ENCODE measurements at regions not wholly inside any gene's neighbourhood (a gene's known extent, or its start where the extent isn't known, plus 50 kb on each side); places are given as distances from the start of the nearest gene placed in this dataset.

- TF ChIP-seq CTCF (conservative IDR thresholded peaks at IDR 0.05), result no peak
- TF ChIP-seq ZFX (IDR thresholded peaks at IDR 0.05), result no peak
Observed at GRCh38 chr9:69975681-69976080, 68.0 kb upstream of the MAMDC2 start.

Measured in C4-2B (cell line).